ENCODE measurements at regions not wholly inside any gene's neighbourhood (a gene's known extent, or its start where the extent isn't known, plus 50 kb on each side); places are given as distances from the start of the nearest gene placed in this dataset.

DNA sequence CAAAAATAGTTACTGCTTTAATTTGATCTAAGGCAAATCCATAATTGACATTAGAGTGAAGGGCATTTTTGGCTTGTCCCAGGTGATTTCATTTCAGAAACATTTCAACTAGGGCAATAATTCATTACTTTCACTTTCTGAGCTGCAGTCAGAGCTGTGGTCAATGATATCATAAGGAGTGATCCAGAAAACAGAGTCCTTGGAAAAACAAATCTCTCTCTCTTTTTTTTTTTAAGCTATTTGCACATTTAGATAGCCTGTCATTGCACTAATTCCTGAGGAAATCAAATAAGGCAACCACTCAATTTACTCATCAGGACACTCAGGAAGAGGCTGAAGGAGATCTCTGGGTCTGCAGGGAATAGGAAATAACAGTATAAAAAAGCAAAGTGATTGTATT is 269.5 kb upstream of the LRRC3B start:
- Histone ChIP-seq H3K27me3 (no peaks in the 10 kb centered on the region), H3K36me3 (no peaks in the 10 kb centered on the region), H3K4me1 (peaks cover 0 to 7% (median 0%) of the 10 kb centered on the region in 4 donors), H3K9me3 (no peaks in the 10 kb centered on the region), H3K27ac (no peak overlapping the region), H3K4me3 (no peak overlapping the region)
- no peak for DNase-seq (ENCODE audit: low spot score in 2 of 2)
- TF ChIP-seq EP300 (IDR thresholded peaks at IDR 0.05) (no peak), POLR2A (IDR thresholded peaks at IDR 0.05) (no peak)
- TF ChIP-seq, protein P1, sequence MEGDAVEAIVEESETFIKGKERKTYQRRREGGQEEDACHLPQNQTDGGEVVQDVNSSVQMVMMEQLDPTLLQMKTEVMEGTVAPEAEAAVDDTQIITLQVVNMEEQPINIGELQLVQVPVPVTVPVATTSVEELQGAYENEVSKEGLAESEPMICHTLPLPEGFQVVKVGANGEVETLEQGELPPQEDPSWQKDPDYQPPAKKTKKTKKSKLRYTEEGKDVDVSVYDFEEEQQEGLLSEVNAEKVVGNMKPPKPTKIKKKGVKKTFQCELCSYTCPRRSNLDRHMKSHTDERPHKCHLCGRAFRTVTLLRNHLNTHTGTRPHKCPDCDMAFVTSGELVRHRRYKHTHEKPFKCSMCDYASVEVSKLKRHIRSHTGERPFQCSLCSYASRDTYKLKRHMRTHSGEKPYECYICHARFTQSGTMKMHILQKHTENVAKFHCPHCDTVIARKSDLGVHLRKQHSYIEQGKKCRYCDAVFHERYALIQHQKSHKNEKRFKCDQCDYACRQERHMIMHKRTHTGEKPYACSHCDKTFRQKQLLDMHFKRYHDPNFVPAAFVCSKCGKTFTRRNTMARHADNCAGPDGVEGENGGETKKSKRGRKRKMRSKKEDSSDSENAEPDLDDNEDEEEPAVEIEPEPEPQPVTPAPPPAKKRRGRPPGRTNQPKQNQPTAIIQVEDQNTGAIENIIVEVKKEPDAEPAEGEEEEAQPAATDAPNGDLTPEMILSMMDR (IDR thresholded peaks at IDR 0.05), result no peak

DNA sequence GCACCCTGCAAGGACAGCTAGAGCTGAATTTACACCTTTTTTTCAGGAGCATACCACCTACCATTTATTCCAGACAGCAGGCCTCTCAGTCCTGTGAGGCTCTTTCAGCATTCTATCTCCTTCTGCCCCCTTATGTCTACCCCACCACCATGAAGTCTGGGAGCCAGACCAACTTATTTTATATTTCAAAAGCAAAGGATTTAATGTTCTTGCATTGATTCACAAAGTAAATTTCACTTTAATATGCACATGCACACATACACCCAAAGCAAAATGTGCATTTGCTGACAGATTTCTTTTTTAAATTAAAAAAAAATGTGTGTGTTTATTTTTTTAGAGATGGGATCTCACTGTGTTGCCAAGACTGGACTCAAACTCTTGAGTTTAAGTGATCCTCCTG is 264.2 kb upstream of the LRRC3B start:
- Histone ChIP-seq H3K27ac (no peak overlapping the region), H3K27me3 (no peaks in the 10 kb centered on the region), H3K4me3 (no peak overlapping the region), H3K4me1 (no peaks in the 10 kb centered on the region), H3K36me3 (no peaks in the 10 kb centered on the region), H3K9me3 (peaks cover 0 to 5% (median 0%) of the 10 kb centered on the region in 4 donors)
- TF ChIP-seq EP300 (IDR thresholded peaks at IDR 0.05) (no peak), POLR2A (IDR thresholded peaks at IDR 0.05) (no peak)
- TF ChIP-seq, protein P1 (IDR thresholded peaks at IDR 0.05), result no peak
- DNase-seq (ENCODE audit: low spot score in 2 of 2), result no peak

DNA sequence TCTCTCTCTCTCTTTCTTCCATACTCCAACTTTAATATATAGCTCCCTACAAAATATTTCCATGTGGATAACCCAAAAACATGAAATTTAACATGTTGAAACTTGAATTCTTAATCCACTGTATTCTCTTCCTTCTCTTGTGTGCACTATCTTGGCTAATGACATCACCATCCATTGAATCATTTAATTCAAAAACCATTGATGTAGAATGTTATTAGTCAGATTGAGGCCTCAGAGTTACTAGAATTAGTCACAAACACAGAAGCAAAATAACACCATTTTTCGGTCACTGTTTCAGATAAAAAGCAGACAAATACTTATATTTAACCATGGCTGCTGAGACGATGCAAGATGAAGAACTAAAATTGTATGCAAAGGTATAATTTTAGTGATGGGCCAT is 256.9 kb upstream of the LRRC3B start:
- no peak overlapping the region for H3K27ac ChIP-seq
- DNase-seq (ENCODE audit: low spot score in 2 of 2), result no peak
- no peak overlapping the region for H3K4me3 ChIP-seq
- peaks cover 0 to 5% (median 0%) of the 10 kb centered on the region in 4 donors for H3K9me3 ChIP-seq
- H3K4me1 ChIP-seq, result no peaks in the 10 kb centered on the region
- H3K27me3 ChIP-seq, result no peaks in the 10 kb centered on the region
- 83 to 94% methylated on average over 2 of the region's 2 CpGs for WGBS, 2 donors
- TF ChIP-seq EP300 (IDR thresholded peaks at IDR 0.05), result no peak
- no peak for TF ChIP-seq POLR2A (IDR thresholded peaks at IDR 0.05)
- TF ChIP-seq, protein P1 (IDR thresholded peaks at IDR 0.05), result no peak
- no peaks in the 10 kb centered on the region for H3K36me3 ChIP-seq

- no peaks in the 10 kb centered on the region for H3K4me1 ChIP-seq
- DNase-seq (ENCODE audit: low spot score in 2 of 2), result no peak
- no peaks in the 10 kb centered on the region for H3K27me3 ChIP-seq
- H3K36me3 ChIP-seq, result no peaks in the 10 kb centered on the region
- no peaks in the 10 kb centered on the region for H3K9me3 ChIP-seq
- no peak overlapping the region for H3K27ac ChIP-seq
- no peak overlapping the region for H3K4me3 ChIP-seq
- TF ChIP-seq POLR2A (IDR thresholded peaks at IDR 0.05), result no peak
- TF ChIP-seq EP300 (IDR thresholded peaks at IDR 0.05), result no peak
- TF ChIP-seq, protein P1 (IDR thresholded peaks at IDR 0.05), result no peak
Measured at GRCh38 chr3:26368312-26368711, 254.3 kb upstream of the LRRC3B start.

DNA sequence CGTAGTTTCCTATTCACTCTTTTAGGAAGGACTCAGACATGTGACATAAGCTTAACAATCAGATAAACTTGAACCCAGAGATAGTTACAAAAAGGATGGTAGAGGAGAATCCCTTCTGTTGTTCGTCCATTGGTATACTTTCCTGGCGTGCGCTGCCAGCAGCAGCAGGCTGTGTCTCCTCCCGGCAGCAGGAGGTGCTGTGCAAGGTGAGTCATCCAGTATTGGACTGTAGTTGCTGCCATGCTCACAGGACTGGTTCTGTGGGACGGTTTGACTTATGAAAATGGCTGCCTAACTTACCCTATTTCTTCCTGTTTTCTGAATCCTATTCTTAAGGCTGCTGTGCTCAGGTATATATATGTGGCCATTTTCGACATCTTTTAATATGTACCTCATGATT is 253.4 kb upstream of the LRRC3B start:
- no peak for TF ChIP-seq EP300 (IDR thresholded peaks at IDR 0.05)
- TF ChIP-seq, protein P1 (IDR thresholded peaks at IDR 0.05), result no peak
- TF ChIP-seq POLR2A (IDR thresholded peaks at IDR 0.05), result no peak
- Histone ChIP-seq H3K36me3 (no peaks in the 10 kb centered on the region), H3K4me1 (no peaks in the 10 kb centered on the region), H3K4me3 (no peak overlapping the region), H3K27me3 (no peaks in the 10 kb centered on the region), H3K9me3 (no peaks in the 10 kb centered on the region), H3K27ac (no peak overlapping the region)
- no peak for DNase-seq (ENCODE audit: low spot score in 2 of 2)
- WGBS, 2 donors, result 86 to 87% methylated on average over 7 of the region's 7 CpGs

All from tibial nerve (tissue), 4 donors.